DND-41 (cell line): ENCODE measurements at regions not wholly inside any gene's neighbourhood (a gene's known extent, or its start where the extent isn't known, plus 50 kb on each side); places are given as distances from the start of the nearest gene placed in this dataset.

Source experiments
- ATAC-seq: fragments of 200-7000 bp; cut with Tn5 transposase; 3 replicates; pipeline ENCODE4 v1.9.1; 2021; ENCODE audit warnings: low read depth; ENCODE audit not compliant: insufficient read depth
- DNase-seq: peaks from one replicate; pipeline ENCODE4 v3.0.0-alpha.2; 2020
- H2AFZ ChIP-seq: 2 replicates; pipeline ENCODE4 v1.6.0; 2012; ENCODE audit warnings: low read depth, low read length
- H3K27ac ChIP-seq: 2 replicates; pipeline ENCODE4 v1.5.1; 2012; ENCODE audit warnings: low read length, inconsistent platforms
- H3K27me3 ChIP-seq: fragments of 200-600 bp; sonication (generic); 2 replicates; pipeline ENCODE4 v1.6.0; 2012; ENCODE audit warnings: low read length, mild to moderate bottlenecking, inconsistent platforms; ENCODE audit not compliant: insufficient read depth, poor library complexity
- H3K36me3 ChIP-seq: 2 replicates; pipeline ENCODE4 v1.5.1; 2012; ENCODE audit warnings: low read length, inconsistent platforms; ENCODE audit not compliant: insufficient read depth
- H3K4me1 ChIP-seq: 2 replicates; pipeline ENCODE4 v1.5.1; 2012; ENCODE audit warnings: mild to moderate bottlenecking, low read length; ENCODE audit not compliant: insufficient read depth
- H3K4me2 ChIP-seq: 2 replicates; pipeline ENCODE4 v1.6.0; 2012; ENCODE audit warnings: mild to moderate bottlenecking, moderate library complexity, low read length, inconsistent platforms; ENCODE audit not compliant: insufficient read depth
- H3K4me3 ChIP-seq, 2 experiments: fragments of 200-600 bp in 1 of 2; shearing (Covaris generic) in 1 of 2; 2 replicates each; pipeline ENCODE4 v1.5.1; 2012 to 2016; ENCODE audit warnings: inconsistent platforms in 2 of 2, low read length in 2 of 2, mild to moderate bottlenecking in 2 of 2, low read depth in 1 of 2, moderate library complexity in 1 of 2
- H3K79me2 ChIP-seq: 2 replicates; pipeline ENCODE4 v1.6.0; 2012; ENCODE audit warnings: low read length, inconsistent platforms; ENCODE audit not compliant: insufficient read depth
- H3K9ac ChIP-seq: 2 replicates; pipeline ENCODE4 v1.6.0; 2012; ENCODE audit warnings: low read depth, mild to moderate bottlenecking, inconsistent platforms, low read length, moderate library complexity
- H3K9me3 ChIP-seq: 2 replicates; pipeline ENCODE4 v1.5.1; 2012; ENCODE audit warnings: low read length, moderate library complexity, mild to moderate bottlenecking, inconsistent platforms; ENCODE audit not compliant: insufficient read depth, severe bottlenecking
- H4K20me1 ChIP-seq: 2 replicates; pipeline ENCODE4 v1.6.0; 2012; ENCODE audit warnings: low read length; ENCODE audit not compliant: insufficient read depth
- EZH2 ChIP-seq: IDR thresholded peaks from 3 replicates; pipeline ENCODE4 v1.6.1; 2012; ENCODE audit warnings: borderline replicate concordance, low read depth, mild to moderate bottlenecking, moderate library complexity, low read length, inconsistent platforms; ENCODE audit not compliant: severe bottlenecking
- TF ChIP-seq, protein P1 (sequence below): IDR thresholded peaks from 2 replicates; pipeline ENCODE4 v1.5.1; 2012; ENCODE audit warnings: borderline replicate concordance, low read length, moderate library complexity, mild to moderate bottlenecking; ENCODE audit not compliant: poor library complexity, severe bottlenecking; ENCODE audit errors: extremely low read depth

DNA sequence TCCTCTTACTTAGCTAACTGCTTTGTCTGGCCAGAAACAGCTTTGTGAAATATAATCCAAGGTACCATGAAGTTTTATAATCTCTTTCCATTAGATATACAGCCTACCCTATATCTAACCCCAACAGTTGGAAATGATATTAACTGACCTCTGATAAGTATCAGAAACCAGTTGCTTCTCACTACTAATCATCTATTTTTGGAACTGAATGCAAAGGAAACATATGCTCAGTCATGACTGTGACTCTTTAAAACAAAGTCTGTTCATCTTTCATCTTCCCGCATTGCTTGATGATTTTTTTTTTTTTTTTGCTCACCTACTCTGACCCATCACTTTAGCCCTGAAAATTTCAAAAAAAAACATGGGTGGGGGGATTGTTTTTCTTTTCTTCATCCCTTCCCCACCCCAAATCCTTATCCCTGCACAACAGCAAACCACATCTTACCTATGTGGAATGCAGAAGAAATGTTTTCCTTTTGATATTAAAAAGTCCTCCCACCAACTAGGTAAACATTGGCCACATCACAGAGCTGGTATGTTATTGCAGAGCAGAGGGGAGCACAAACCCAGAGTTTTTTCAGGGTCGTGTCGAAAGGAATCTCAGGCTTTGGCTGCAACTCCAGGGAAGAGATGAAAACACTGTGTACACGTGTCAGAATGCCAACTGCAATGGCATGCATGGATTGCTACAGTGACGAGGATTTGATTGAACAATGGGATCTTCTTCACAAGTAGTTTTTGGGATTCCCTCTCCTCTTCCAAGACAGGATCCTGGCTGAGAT, 137.3 kb downstream of the SLC30A10 start:
- no peaks in the 10 kb centered on the region for H3K36me3 ChIP-seq
- H3K27ac ChIP-seq, result no peak overlapping the region
- ATAC-seq (no peak), DNase-seq (no peak)
- H2AFZ ChIP-seq, result no peak overlapping the region
- no peaks in the 10 kb centered on the region for H3K27me3 ChIP-seq
- no peaks in the 10 kb centered on the region for H3K79me2 ChIP-seq
- no peaks in the 10 kb centered on the region for H3K4me1 ChIP-seq
- H3K9me3 ChIP-seq, result no peaks in the 10 kb centered on the region
- H3K4me3 ChIP-seq, result no peak overlapping the region
- no peaks in the 10 kb centered on the region for H4K20me1 ChIP-seq
- TF ChIP-seq, protein P1, sequence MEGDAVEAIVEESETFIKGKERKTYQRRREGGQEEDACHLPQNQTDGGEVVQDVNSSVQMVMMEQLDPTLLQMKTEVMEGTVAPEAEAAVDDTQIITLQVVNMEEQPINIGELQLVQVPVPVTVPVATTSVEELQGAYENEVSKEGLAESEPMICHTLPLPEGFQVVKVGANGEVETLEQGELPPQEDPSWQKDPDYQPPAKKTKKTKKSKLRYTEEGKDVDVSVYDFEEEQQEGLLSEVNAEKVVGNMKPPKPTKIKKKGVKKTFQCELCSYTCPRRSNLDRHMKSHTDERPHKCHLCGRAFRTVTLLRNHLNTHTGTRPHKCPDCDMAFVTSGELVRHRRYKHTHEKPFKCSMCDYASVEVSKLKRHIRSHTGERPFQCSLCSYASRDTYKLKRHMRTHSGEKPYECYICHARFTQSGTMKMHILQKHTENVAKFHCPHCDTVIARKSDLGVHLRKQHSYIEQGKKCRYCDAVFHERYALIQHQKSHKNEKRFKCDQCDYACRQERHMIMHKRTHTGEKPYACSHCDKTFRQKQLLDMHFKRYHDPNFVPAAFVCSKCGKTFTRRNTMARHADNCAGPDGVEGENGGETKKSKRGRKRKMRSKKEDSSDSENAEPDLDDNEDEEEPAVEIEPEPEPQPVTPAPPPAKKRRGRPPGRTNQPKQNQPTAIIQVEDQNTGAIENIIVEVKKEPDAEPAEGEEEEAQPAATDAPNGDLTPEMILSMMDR, result no peak
- no peak for TF ChIP-seq EZH2
- no peak overlapping the region for H3K9ac ChIP-seq
- no peak overlapping the region for H3K4me2 ChIP-seq

DNA sequence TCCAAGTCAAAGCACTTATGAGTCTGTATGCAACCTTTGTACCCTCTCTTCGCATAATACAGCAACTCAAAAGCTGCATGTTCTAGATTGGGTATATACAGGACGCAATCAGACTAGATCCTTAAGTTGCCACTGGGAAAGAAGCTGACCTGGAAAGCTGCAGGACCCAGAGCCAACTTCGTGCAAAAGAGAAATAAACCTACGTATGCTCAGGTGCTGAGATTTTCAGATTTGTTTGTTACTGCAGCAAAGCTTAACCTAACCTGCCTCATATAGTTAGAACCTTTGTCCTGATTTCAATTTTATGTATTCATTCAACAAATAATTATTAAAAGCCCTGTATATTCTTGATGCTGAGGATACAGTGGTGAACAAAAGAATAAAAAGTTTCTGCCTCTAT, 139.7 kb downstream of the SLC30A10 start:
- Histone ChIP-seq H2AFZ (no peak overlapping the region), H3K36me3 (no peaks in the 10 kb centered on the region), H3K79me2 (no peaks in the 10 kb centered on the region), H4K20me1 (no peaks in the 10 kb centered on the region), H3K9ac (no peak overlapping the region), H3K4me1 (no peaks in the 10 kb centered on the region), H3K27ac (no peak overlapping the region), H3K27me3 (no peaks in the 10 kb centered on the region), H3K4me2 (no peak overlapping the region), H3K9me3 (no peaks in the 10 kb centered on the region), H3K4me3 (no peak overlapping the region)
- no peak for DNase-seq
- no peak for ATAC-seq
- TF ChIP-seq, protein P1, result no peak
- TF ChIP-seq EZH2, result no peak

DNA sequence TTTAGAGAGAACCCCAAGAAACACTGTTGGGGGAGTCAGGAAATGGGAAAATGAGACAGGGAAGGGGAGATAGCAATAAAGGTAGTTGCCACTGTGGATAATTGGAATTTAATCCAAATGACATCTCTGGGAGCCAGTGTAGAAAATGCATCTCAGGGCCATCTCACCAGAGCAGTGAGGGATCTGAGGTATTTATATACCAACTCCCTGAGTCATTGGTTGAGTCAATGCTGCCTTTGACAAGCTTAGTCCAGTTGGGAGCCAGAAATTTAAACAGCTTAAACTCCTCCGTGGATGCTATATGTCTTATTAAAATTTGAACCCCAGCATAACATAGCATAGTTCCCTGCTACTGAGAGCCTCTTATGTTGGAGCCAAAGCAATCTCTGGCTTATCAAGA, 140.3 kb downstream of the SLC30A10 start:
- Histone ChIP-seq H3K4me2 (no peak overlapping the region), H3K79me2 (no peaks in the 10 kb centered on the region), H3K9ac (no peak overlapping the region), H3K9me3 (no peaks in the 10 kb centered on the region), H4K20me1 (no peaks in the 10 kb centered on the region), H3K4me1 (no peaks in the 10 kb centered on the region), H3K27ac (no peak overlapping the region), H3K27me3 (no peaks in the 10 kb centered on the region), H3K36me3 (no peaks in the 10 kb centered on the region), H3K4me3 (no peak overlapping the region), H2AFZ (no peak overlapping the region)
- ATAC-seq, result no peak
- no peak for TF ChIP-seq EZH2
- TF ChIP-seq, protein P1, result no peak
- DNase-seq, result no peak
